Right renal cortex interstitium (tissue), 3 donors: ENCODE measurements at regions not wholly inside any gene's neighbourhood (a gene's known extent, or its start where the extent isn't known, plus 50 kb on each side); places are given as distances from the start of the nearest gene placed in this dataset.

Source experiments
- DNase-seq, 3 donors: peaks; one replicate each; pipeline ENCODE4 v3.0.0-alpha.2; 2013; ENCODE audit warnings: low read depth in 3 of 3, low spot score in 2 of 3

DNA sequence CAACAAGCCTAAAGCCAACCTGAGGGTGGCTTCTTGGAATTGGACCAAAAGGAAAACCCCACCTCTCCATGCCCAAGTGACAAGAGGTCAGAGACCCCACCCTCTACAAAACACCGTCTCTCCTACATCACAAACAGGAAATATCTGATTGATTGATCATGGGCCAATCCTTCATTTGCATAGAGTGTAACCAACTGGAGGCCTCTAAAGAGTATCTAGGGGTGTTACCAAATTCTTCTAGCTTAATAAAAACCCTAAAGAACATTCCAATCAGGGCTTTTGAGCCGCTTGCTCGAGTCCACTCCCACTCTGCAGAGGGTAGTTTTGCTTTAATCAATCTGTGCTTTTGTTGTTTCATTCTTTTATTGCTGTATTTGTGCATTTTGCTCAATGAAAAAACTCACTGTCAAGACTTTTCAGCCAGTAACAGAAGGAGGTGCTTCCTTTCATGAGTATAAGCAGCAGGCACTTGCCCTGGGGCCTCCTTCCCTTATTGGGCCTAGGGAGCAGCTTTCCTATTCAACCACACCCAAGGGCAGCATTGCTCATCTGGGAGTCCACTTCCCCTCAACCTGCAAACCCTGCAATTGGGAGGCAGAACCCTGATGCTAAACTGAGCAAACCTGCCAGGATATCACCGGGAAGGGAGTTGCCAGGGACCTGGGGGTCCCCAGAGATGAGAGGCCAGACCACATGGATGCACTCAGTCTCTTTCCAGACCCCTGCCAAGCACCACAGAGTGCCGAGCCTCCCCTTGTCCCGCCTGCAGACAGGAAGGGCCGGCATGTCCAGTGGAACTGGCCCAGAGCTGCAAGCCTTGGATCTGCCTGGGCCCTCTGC, 154.3 kb upstream of the VSTM2B start:
- DNase-seq, result no peak

DNA sequence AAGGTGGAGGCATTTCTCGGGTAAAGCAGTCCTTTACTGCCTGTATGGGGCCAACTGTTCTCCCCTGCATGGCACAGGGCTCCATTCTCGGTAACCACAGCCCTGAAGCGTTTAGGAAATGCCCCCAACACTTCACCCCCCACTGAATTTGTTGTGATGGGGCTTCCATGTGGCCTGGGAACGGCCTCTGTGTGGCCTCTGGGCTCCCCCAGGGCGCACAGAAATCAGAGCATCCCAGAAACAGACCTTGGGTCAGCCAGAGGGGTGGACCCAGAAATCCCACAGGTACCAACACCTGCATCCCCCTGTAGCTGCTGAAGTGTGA, 153.7 kb upstream of the VSTM2B start:
- DNase-seq, result no peak

DNA sequence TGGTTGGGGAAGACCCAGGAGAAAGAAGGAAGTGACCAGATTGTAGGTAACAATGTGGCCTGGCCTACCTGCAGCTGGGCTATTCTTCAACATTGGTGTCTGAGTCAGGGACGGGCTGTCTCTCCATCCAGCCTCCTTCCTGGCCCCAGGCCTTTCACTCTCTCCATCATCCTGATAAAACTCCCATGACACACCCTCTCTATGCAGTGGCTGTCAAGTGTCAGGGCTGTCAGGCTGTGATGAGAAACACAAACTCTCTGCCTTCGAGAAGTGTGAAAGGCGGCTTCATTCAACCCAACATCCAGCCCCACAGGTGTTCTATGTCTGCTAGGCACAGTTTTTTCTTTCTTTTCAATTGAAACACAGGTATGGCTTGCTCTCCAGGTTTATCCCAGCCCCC, 153.3 kb upstream of the VSTM2B start:
- no peak for DNase-seq

DNA sequence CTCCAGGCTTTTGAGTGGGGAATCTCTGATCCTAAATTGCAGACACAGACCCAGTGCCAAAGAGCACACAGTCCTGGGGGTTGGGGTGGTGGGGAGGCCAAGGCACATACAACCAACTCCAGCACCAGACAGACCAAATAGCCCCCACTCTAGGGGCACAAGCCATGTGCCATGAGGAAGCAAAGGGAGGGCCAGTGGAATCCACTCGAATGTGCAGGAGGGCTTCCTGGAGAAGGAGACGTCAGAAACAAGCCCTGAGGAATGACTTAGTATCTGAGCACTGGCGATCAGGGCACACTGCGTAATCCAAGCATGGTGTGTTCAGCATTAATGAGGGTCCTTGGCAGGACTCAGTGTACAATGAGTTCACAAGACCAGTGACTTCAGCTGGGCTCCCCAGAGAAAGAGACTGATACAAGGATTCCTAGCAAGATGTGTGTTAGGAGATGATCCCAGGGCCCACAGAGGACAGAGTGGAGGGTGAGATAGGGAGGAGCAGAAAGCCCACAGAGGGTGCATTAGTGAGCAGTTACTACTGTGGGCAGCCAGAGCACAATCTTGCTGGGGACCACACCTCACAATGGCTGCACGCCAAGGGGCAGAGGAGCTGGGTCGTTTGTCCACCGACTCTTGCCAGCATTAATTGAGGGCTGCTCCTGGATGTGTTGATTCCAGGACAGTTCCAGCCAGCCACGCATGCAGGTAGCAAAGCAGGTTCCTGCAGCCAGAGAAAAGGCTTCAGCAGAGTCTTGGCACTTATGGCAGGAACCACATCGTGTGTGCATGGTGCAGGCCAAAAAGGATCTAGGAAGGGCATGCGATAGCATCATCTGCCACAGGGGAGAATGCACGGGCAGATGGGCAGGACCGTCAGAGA, 152.6 kb upstream of the VSTM2B start:
- DNase-seq, result no peak

DNA sequence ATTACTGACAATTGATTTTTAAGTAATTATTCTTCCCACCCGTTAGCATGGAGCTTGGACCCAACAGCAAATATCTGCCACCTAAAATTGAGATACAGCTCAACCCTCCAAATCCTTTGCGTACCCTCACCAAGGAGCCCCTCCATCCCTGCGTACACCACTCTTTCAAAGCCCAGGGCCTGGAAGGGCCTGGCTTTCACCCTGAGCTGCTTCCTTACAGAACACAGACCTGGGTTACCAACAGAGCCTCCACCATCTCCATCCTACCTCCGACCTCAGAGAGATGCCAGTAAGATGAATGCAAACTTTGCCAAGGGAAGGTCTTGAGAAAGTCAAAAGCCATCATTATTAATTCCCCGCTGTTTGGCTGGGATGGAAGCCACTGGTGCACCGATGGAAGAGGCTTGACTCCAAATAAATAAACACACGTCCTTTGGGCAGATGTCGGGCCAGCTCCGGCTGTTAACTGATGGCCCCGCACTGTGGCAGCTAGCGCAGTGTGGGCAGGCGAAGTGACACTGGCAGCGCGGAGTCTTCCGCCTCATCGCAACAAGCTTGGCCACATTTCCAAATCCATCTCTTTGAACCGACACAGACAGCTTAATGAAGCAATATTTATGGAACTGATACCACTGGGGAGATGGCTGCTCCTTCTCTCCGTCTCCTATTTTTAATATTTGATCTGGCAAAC, 150.2 kb upstream of the VSTM2B start:
- no peak for DNase-seq

DNA sequence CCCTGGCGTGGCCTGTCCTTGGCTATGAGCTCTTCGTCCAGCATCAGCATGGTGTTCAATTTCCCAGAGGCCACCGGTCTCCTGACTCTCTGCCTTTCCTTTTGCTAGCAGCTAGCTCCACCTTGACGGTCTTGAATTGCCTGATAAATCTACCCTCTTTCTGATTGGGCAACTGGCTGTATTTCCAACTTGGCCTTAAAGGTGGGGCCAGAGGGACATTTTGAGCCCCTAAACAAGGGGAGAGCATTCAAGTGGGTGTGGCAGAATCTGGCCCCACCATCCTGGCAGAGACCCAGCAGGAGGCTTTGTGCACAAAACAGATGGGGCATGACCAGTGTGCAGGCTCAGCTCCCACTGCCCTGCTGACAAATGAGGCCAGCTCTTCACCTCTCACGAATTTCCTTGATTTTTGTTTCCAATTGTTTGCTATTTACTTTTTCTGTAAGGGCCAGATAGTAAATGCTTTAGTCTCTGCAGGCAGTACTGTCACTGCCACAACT, 148.9 kb upstream of the VSTM2B start:
- no peak for DNase-seq

DNA sequence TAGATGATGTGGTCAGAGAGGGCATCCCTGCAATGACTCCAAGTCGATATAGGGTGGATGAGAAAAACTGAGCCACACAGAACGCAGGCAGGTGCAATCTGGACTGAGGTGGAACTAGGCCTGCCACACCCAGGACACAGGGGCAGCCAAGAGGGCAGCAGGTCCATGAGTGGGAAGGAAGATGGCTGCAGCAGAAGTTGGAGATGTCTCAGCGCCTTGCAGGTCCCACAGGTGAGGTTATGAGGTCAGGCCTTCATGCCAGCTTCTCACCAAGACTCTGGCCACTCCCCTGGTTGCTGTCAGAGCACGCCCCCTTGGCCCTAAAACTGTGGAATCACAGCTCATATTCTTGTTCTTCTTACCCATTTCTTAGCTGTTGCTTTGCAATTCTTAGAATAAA, 147.7 kb upstream of the VSTM2B start:
- DNase-seq, result no peak

DNA sequence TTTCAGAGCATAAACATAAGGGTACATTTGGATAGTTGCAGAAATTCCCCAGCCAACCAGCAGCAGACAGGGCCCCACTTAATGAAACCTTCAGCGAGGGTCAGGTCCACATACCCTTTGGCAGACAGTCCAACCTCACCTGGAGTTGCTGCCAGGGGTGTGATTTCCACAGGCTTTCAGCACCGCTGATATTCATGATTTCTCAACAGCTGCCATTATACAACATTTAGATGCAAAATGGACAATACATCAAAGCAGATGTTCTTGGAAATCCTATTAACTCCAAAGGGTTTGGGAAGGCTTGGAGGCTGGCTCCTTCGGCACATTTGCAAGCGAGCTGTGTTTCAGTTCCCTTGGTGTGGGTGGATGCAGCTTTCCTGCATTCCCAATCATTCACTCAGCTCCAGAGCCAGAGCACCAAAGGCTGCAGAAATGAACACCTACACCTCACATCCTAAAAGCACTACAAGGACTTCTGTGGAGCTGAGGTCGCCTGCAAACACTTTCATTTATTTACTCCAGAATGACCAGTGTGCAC, 147.2 kb upstream of the VSTM2B start:
- DNase-seq, result no peak

DNA sequence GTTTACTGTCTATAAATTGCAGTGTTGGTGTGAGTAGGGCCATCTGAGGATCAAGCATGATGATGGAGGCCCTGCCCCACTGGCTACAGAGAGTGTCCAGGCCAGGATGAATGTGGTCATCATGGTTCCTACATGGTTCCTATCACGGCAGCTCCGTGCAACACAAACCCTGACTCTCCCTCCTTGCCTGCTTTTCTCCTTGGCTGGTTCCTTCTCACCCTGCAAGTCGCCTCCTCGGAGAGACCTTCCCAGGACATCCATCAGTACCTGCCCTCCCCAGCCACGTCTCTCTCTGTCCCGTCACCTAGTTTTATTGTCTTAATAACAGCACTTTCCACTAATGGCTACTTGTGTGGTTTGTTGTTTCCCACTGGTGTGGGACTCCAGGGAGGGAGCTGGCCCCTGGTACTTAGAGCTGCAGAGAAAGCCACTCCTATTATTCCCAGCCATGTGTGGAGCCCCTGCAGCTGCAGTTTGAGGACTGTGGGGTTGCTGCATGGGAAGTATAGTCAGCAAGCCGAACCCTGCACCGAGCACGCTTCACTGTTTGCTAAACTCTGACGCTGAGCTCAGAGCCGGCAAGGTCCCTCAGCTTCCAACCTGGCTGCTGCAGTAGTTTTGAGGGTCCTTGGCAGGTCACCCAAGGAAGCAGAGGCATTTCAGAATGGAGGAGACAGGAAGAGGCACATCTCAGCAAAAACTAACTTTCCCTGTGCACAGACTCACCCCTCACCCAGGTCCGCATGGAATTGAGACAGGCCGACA, 146.4 kb upstream of the VSTM2B start:
- no peak for DNase-seq

DNA sequence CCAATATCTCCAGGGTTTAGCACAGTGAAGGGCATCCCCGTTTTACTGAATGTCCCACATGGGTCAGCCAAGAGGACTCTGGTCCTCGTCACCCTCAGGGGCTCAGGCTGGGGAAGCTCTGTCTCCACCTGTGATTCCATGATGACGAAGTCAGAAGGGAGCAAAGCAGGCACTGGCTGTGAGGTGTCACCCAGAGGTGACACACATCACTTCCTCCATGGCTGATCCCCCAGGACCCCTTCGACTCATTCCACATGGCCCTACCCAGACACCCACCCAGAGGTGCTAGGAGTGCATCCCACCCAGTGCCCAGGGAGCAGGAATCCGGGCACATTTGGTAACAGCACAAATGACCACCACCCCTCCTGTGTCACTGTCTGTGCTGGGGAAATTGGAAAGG, 145.2 kb upstream of the VSTM2B start:
- no peak for DNase-seq

DNA sequence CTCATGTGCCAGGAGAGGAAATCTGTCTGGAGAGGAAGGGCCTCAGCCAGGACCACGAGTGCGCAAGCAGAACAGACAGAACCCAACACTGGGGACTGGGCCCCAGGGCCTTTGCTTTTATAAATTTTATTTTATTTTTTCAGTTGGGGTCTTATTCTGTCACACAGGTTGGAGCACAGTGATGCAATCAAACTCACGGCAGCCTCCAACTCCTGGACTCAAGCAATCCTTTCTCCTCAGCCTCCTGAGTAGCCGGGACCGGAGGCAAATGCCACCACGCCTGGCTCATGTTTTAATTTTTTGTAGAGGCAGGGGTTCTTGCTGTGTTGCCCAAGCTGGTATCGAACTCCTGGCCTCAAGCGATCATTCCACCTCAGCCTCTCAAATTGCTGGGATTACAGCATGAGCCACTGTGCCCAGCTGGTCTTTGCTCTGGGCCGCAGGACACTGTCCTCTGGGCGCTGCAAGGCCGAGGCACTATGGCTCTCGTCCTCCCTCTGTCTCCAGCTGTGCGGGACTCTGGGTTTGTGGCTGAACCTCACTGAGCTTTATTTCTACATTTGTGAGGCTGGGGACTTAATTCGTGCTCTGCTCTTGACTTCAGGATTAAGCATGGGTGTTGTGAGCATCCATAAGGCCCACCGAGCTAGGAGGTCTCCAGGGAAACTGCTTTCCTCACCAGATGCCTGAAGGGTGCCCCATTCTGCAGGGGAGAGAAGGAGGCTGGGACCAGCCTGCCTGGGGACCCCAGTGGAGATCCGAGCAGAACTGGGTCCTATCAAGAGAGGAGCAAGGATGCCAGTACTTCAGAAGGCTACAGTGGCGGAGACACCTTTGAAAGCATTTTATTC, 144.2 kb upstream of the VSTM2B start:
- DNase-seq, result no peak

DNA sequence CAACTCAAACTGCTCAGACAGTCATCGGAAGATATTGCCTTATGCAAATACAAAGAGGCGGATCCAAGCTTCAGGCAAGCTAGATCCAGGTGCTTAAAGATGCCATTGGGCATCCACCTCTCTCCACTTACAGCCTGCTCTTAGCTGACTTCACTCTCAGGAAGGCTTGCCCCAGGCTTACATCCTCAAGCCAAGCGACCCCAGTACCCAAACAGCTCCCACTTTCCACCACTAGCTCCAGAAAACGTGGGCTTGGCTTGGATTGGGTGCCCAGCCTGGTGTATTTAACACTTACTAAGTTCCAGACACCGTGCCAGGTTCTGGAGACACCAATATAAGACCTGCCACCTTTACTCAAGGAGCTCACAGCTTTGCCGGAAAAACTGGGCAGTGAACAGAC, 142.1 kb upstream of the VSTM2B start:
- no peak for DNase-seq

DNA sequence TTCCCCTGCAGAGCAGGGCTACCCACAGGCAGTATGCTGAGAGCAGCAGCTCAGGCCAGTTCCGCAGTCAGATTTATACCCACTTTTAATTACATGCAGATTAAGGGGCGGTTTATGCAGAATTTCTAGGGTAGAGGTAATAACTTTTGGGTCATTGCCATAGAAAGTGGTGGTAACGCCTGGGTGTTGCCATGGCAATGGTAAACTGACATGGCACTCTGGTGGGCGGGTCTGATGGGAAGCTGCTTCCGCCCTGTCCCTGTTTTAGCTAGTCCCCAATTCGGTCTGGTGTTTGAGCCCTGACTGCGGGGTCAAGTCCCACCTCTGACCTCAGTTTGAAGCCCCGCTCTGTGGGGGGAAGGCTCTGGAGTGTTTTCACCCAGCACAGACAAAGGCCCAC, 141.1 kb upstream of the VSTM2B start:
- no peak for DNase-seq

DNA sequence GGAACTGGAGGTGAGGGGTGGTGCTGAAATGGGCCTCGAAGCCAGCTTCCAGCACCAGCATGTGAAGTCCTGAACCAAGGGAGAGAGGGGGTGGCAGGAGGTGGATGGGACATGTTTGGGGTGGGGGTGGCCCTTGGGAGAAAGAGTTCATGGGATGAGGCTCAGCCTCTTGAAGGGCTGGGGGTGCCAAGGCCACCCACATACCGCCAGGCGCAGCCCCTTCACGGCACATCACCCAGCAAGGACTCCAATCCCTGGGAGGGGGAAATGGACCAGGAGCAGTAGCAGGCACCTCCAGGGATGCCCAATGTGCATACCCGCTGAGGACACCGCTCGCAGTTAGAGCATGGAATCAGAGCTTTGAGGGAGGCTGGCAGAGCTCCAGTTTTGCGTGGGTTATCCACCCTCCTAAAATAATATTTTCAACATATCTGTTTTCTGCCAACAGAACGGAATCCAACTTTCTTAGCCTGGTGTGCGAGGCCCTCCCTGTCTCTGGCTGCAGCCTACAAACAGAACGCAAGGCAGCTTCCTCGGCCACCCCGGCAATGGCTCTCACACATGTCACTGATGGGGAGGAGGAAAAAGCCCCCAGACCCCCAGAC, 140.5 kb upstream of the VSTM2B start:
- DNase-seq, result no peak

DNA sequence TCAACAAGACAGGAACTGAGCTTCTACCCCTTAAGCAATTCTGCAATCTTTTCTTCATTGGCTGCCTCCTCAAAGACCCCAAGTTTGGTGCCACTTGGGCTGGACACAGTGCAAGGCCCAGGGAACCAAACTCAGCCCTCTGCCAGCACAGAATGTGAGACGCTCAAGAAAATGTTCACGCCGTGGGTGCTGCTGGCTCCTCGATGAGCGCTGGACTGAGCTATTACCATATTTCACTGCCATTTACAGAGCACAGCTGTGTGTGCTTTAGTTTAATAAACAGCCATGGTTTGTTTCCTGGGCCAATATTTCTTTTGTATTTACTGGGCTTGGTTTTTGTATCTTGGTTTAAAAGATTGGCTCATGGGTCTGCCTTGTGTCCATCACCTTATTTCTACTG, 138.8 kb upstream of the VSTM2B start:
- no peak for DNase-seq

DNA sequence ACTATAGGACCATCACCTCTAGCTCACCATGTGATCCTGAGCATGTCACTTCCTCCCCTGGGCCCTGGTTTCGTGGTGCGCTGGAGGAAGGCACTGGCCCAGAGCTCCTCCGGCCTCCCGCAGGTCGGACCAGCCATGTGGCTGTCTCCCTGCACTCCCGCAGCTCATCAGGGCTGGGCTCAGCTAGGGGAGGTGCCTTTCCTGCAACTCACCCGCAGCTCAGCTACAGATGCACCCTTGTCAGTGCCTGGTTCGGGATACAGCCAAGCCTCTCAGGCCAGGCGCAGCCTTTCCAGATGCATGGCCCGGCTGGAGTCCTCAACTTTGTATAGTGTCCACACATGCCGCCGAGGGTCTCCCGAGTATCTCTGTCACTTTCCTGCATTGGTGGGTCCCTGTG, 138.2 kb upstream of the VSTM2B start:
- no peak for DNase-seq

DNA sequence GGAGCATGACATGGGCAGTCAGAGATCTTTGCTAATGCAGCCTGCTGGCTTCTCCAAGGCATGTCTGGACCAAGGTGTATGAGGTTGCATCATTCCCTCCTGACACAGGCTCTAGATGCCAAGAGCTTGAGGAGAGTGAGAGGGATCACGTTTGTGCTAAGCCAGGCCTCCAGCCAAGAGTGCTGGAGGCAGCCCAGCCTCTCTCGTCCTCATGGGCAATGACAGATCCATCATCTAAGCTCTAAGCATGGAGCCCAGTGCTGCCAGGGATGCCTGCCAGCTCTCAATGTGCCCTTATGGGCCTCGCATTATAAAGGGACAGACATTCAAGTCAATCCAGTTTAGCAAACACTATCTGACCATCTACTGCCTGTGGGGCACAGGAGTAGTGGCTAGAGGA, 136.3 kb upstream of the VSTM2B start:
- DNase-seq, result no peak

DNA sequence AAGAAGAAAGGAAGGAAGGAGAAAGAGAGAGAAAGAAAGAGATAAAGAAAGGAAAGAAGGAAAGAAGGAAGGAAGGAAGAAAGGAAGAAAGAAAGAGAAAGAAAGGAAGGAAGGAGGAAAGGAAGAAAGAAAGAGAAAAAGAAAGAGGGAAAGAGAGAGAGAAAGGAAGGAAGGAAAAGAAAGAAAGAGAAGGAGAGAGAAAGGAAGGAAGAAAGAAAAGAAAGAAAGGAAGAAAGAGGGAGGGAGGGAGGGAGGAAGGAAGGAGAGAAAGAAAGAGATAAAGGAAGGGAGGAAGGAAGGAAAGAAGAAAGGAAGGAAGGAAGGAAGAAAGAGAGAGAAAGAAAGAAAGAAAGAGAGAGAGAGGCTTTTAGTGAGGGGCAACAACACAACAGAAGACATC, 135.1 kb upstream of the VSTM2B start:
- DNase-seq, result no peak

DNA sequence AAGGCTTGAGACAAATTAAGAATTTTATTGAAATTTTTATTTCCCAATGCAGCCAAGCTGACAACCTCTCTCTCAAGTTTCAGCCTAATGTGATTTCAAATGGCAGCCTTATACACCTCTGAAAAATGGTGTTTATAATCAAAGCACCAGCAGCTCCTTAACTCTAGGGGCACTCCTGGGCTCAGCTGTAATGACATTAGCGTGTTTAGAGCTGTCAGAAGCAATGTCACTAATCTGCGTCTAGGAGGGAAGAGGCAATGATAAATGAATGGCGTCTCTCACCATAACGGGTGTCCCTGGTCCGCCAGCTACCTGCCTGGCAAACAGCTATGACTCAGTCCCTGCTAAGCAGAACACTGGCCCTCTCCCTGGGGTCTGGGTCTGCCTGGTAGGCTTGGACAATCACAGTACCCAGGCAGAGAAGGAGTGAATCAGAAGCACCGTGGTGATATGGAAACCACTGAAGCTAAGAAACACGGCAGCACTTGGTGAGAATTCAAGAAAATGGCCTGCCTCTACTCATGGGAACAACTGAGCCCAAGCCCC, 131.8 kb upstream of the VSTM2B start:
- no peak for DNase-seq
